ENCODE measurements at regions not wholly inside any gene's neighbourhood (a gene's known extent, or its start where the extent isn't known, plus 50 kb on each side); places are given as distances from the start of the nearest gene placed in this dataset.

- no peak overlapping the region for H3K9ac ChIP-seq (ENCODE audit: low read depth, low read length)
- no TSS peak for BruUV-seq (replicated peaks)
Measured at GRCh38 chr19:30083701-30084156, 141.7 kb downstream of the URI1 start.

More at GRCh38 chr19:30083701-30084156, 141.7 kb downstream of the URI1 start:
- Histone ChIP-seq H2AK9ac (replicated peaks; ENCODE audit: low read depth, low read length, poor library complexity) (no peak overlapping the region), H3K9me3 (ENCODE audit: control insufficient read depth, insufficient read depth, low read length) (peaks cover 2% of the 10 kb centered on the region; the same call in 1 of the 2 replicates), H4K91ac (ENCODE audit: insufficient read depth, low read depth, low read length) (no peak overlapping the region), H4K5ac (ENCODE audit: low read depth, low read length) (no peak overlapping the region), H3K4me1 (ENCODE audit: control insufficient read depth, insufficient read depth, low read length) (no peaks in the 10 kb centered on the region), H2BK5ac (ENCODE audit: low read depth, low read length, poor library complexity, severe bottlenecking) (no peak overlapping the region), H3K79me1 (ENCODE audit: low read depth in 1 of 2, low read length in 2 of 2) (no peaks in the 10 kb centered on the region), H3K23ac (ENCODE audit: low read depth, low read length) (no peak overlapping the region), H3K14ac (replicated peaks; ENCODE audit: low read depth, low read length) (no peak overlapping the region), H3K27ac (ENCODE audit: insufficient read depth, low read length) (no peak overlapping the region), H2AK5ac (ENCODE audit: low read depth, low read length) (no peak overlapping the region), H3K4me3 (ENCODE audit: insufficient read depth, low read depth, low read length) (no peak overlapping the region), H4K20me1 (ENCODE audit: insufficient read depth, low read length) (no peaks in the 10 kb centered on the region), H3K56ac (ENCODE audit: extremely low read depth, insufficient read depth, low read length) (no peak overlapping the region), H2BK20ac (ENCODE audit: low read depth, low read length) (no peak overlapping the region), H3K36me3 (ENCODE audit: control insufficient read depth, insufficient read depth, low read length) (no peaks in the 10 kb centered on the region), H2BK120ac (ENCODE audit: low read depth, low read length) (no peak overlapping the region), H2AFZ (replicated peaks; ENCODE audit: low read length, poor library complexity) (no peak overlapping the region), H2BK15ac (ENCODE audit: low read depth, low read length) (no peak overlapping the region), H3K27me3 (ENCODE audit: control insufficient read depth, insufficient read depth, low read length) (no peaks in the 10 kb centered on the region), H3K9me1 (ENCODE audit: insufficient read depth, low read length) (no peaks in the 10 kb centered on the region), H3K18ac (ENCODE audit: low read depth, low read length) (no peak overlapping the region), H4K8ac (ENCODE audit: low read depth in 2 of 2, low read length in 2 of 2) (no peak overlapping the region), H3K4me2 (ENCODE audit: low read depth, low read length) (no peak overlapping the region), H3K4ac (ENCODE audit: low read depth, low read length) (no peak overlapping the region)
- ATAC-seq (ENCODE audit: low read depth), result no peak
- ChIA-PET CTCF (no interaction called here), POLR2A (ENCODE audit: unreplicated experiment) (no interaction called here)
- WGBS, 2 experiments (ENCODE audit: extremely low coverage in 2 of 2, insufficient read length in 1 of 2), result 20% methylated on average over 6 of the region's 12 CpGs; no CpG with 5 or more reads in 1 of the 2 experiments
- no peak for DNase-seq
- in situ Hi-C loops (cut with MboI; ENCODE audit: low sequenced_read_pairs), result no loop called here
- intact Hi-C loops (cut with micrococcal nuclease), result no loop called here
- TF ChIP-seq RFX5 (IDR thresholded peaks at IDR 0.05; ENCODE audit: low read depth, low read length) (no peak), CEBPB (IDR thresholded peaks at IDR 0.05; ENCODE audit: low read depth, low read length) (no peak), MXI1 (IDR thresholded peaks at IDR 0.05; ENCODE audit: borderline replicate concordance, low read depth, low read length) (no peak), MAFK (IDR thresholded peaks at IDR 0.05; ENCODE audit: low read depth, low read length) (no peak), SMC3 (IDR thresholded peaks at IDR 0.05; ENCODE audit: low read depth, low read length) (no peak), RAD21 (IDR thresholded peaks at IDR 0.05; ENCODE audit: low read length) (no peak), MAZ (IDR thresholded peaks at IDR 0.05; ENCODE audit: borderline replicate concordance, low read depth, low read length) (no peak), BHLHE40 (IDR thresholded peaks at IDR 0.05; ENCODE audit: low read depth, low read length) (no peak), NFE2L2 (IDR thresholded peaks at IDR 0.05; ENCODE audit: low read depth, low read length) (no peak), POLR2A (IDR thresholded peaks at IDR 0.05; ENCODE audit: low read depth, low read length) (no peak), RCOR1 (IDR thresholded peaks at IDR 0.05; ENCODE audit: insufficient replicate concordance, low read length) (no peak), CHD1 (IDR thresholded peaks at IDR 0.05; ENCODE audit: low read depth, low read length) (no peak), FOS (IDR thresholded peaks at IDR 0.05; ENCODE audit: low read depth, low read length) (no peak)
- TF ChIP-seq, protein P1, sequence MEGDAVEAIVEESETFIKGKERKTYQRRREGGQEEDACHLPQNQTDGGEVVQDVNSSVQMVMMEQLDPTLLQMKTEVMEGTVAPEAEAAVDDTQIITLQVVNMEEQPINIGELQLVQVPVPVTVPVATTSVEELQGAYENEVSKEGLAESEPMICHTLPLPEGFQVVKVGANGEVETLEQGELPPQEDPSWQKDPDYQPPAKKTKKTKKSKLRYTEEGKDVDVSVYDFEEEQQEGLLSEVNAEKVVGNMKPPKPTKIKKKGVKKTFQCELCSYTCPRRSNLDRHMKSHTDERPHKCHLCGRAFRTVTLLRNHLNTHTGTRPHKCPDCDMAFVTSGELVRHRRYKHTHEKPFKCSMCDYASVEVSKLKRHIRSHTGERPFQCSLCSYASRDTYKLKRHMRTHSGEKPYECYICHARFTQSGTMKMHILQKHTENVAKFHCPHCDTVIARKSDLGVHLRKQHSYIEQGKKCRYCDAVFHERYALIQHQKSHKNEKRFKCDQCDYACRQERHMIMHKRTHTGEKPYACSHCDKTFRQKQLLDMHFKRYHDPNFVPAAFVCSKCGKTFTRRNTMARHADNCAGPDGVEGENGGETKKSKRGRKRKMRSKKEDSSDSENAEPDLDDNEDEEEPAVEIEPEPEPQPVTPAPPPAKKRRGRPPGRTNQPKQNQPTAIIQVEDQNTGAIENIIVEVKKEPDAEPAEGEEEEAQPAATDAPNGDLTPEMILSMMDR (conservative IDR thresholded peaks at IDR 0.05; ENCODE audit: low read depth, low read length), result no peak
- TF ChIP-seq, protein P2, sequence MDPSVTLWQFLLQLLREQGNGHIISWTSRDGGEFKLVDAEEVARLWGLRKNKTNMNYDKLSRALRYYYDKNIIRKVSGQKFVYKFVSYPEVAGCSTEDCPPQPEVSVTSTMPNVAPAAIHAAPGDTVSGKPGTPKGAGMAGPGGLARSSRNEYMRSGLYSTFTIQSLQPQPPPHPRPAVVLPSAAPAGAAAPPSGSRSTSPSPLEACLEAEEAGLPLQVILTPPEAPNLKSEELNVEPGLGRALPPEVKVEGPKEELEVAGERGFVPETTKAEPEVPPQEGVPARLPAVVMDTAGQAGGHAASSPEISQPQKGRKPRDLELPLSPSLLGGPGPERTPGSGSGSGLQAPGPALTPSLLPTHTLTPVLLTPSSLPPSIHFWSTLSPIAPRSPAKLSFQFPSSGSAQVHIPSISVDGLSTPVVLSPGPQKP (IDR thresholded peaks at IDR 0.05; ENCODE audit: borderline replicate concordance, low read depth, low read length), result no peak
- TF ChIP-seq, protein P3, sequence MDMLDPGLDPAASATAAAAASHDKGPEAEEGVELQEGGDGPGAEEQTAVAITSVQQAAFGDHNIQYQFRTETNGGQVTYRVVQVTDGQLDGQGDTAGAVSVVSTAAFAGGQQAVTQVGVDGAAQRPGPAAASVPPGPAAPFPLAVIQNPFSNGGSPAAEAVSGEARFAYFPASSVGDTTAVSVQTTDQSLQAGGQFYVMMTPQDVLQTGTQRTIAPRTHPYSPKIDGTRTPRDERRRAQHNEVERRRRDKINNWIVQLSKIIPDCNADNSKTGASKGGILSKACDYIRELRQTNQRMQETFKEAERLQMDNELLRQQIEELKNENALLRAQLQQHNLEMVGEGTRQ (IDR thresholded peaks at IDR 0.05; ENCODE audit: low read depth, low read length), result no peak
- dilution Hi-C loops (cut with HindIII; ENCODE audit: low sequenced_read_pairs, unreplicated experiment), result no loop called here

Data from IMR-90 (cell line).